DOHH2 (cell line): ENCODE measurements at regions not wholly inside any gene's neighbourhood (a gene's known extent, or its start where the extent isn't known, plus 50 kb on each side); places are given as distances from the start of the nearest gene placed in this dataset.

Source experiments
- H3F3A ChIP-seq: fragments of 200-600 bp; sonication (generic), shearing (Covaris generic); 2 replicates; pipeline ENCODE4 v1.6.0; 2016; ENCODE audit warnings: antibody characterized with exemption, mild to moderate bottlenecking; ENCODE audit not compliant: control insufficient read depth, insufficient read depth
- H3K27ac ChIP-seq: fragments of 200-600 bp; sonication (generic); 2 replicates; pipeline ENCODE4 v1.5.1; 2014; ENCODE audit warnings: low read depth, mild to moderate bottlenecking, low read length, moderate library complexity
- H3K27me3 ChIP-seq: fragments of 200-600 bp; sonication (generic); 2 replicates; pipeline ENCODE4 v1.6.1; 2014; ENCODE audit warnings: mild to moderate bottlenecking, low read length, mixed read lengths; ENCODE audit not compliant: control insufficient read depth
- H3K36me3 ChIP-seq: fragments of 200-600 bp; sonication (generic); 2 replicates; pipeline ENCODE4 v1.6.1; 2014; ENCODE audit warnings: mild to moderate bottlenecking, low read length, moderate library complexity, mixed read lengths; ENCODE audit not compliant: control insufficient read depth
- H3K4me1 ChIP-seq: fragments of 200-600 bp; sonication (generic); 2 replicates; pipeline ENCODE4 v1.6.1; 2014; ENCODE audit warnings: mild to moderate bottlenecking, low read length, mixed read lengths; ENCODE audit not compliant: control insufficient read depth
- H3K4me2 ChIP-seq: fragments of 200-600 bp; sonication (generic); 2 replicates; pipeline ENCODE4 v1.6.0; 2014; ENCODE audit warnings: mild to moderate bottlenecking, low read length, moderate library complexity
- H3K4me3 ChIP-seq: fragments of 200-600 bp; sonication (generic); 2 replicates; pipeline ENCODE4 v1.5.1; 2014; ENCODE audit warnings: mild to moderate bottlenecking, low read length, mixed read lengths
- H3K79me2 ChIP-seq: fragments of 200-600 bp; sonication (generic); 2 replicates; pipeline ENCODE4 v1.6.1; 2014; ENCODE audit warnings: mild to moderate bottlenecking, low read length, mixed read lengths; ENCODE audit not compliant: control insufficient read depth
- H3K9me2 ChIP-seq: fragments of 200-600 bp; sonication (generic); replicated peaks from 2 replicates; pipeline ENCODE4 v1.6.1; 2014; ENCODE audit warnings: mild to moderate bottlenecking, low read length, mixed read lengths; ENCODE audit not compliant: control insufficient read depth
- H3K9me3 ChIP-seq: fragments of 200-600 bp; sonication (generic); 2 replicates; pipeline ENCODE4 v1.6.1; 2014; ENCODE audit warnings: antibody characterized with exemption, low read length, mixed read lengths; ENCODE audit not compliant: control insufficient read depth, insufficient read depth
- H4K20me1 ChIP-seq: fragments of 200-600 bp; sonication (generic); 2 replicates; pipeline ENCODE4 v1.6.0; 2014; ENCODE audit warnings: low read depth, mild to moderate bottlenecking, antibody characterized with exemption, low read length, moderate library complexity; ENCODE audit not compliant: control insufficient read depth, insufficient read depth
- CTCF ChIP-seq: fragments of 200-600 bp; sonication (generic); IDR thresholded peaks from one replicate; pipeline ENCODE4 v1.5.1; 2014; ENCODE audit warnings: antibody characterized with exemption, mild to moderate bottlenecking, low read depth, low read length; ENCODE audit not compliant: poor library complexity, severe bottlenecking
- EZH2phosphoT487 ChIP-seq: fragments of 200-600 bp; sonication (generic); IDR thresholded peaks from 2 replicates; pipeline ENCODE4 v1.6.1; 2017; ENCODE audit warnings: borderline replicate concordance, mild to moderate bottlenecking, antibody characterized with exemption, low read length, moderate library complexity, mixed read lengths

- Histone ChIP-seq H3K79me2 (no peaks in the 10 kb centered on the region), H3K36me3 (no peaks in the 10 kb centered on the region), H3K4me2 (no peak overlapping the region), H3K27me3 (no peaks in the 10 kb centered on the region), H4K20me1 (no peaks in the 10 kb centered on the region), H3K4me1 (no peaks in the 10 kb centered on the region), H3K9me3 (no peaks in the 10 kb centered on the region), H3K4me3 (no peak overlapping the region), H3K9me2 (no peaks in the 10 kb centered on the region), H3K27ac (no peak overlapping the region), H3F3A (no peaks in the 10 kb centered on the region)
- TF ChIP-seq CTCF (no peak), EZH2phosphoT487 (no peak)
These were observed 161.3 kb upstream of the FAR2 start for GRCh38 chr12:28987538-28988324.

- Histone ChIP-seq H3K4me3 (no peak overlapping the region), H3F3A (no peaks in the 10 kb centered on the region), H3K4me1 (no peaks in the 10 kb centered on the region), H3K36me3 (no peaks in the 10 kb centered on the region), H3K9me3 (no peaks in the 10 kb centered on the region), H3K9me2 (no peaks in the 10 kb centered on the region), H3K27ac (no peak overlapping the region), H4K20me1 (no peaks in the 10 kb centered on the region), H3K27me3 (no peaks in the 10 kb centered on the region), H3K79me2 (no peaks in the 10 kb centered on the region), H3K4me2 (no peak overlapping the region)
- TF ChIP-seq CTCF (no peak), EZH2phosphoT487 (no peak)
These were observed 160.8 kb upstream of the FAR2 start for GRCh38 chr12:28988325-28988704.

- Histone ChIP-seq H3K36me3 (no peaks in the 10 kb centered on the region), H3K4me2 (no peak overlapping the region), H3K9me3 (no peaks in the 10 kb centered on the region), H3K4me1 (no peaks in the 10 kb centered on the region), H4K20me1 (no peaks in the 10 kb centered on the region), H3F3A (no peaks in the 10 kb centered on the region), H3K27ac (no peak overlapping the region), H3K79me2 (no peaks in the 10 kb centered on the region), H3K27me3 (no peaks in the 10 kb centered on the region), H3K9me2 (no peaks in the 10 kb centered on the region), H3K4me3 (no peak overlapping the region)
- TF ChIP-seq CTCF (no peak), EZH2phosphoT487 (no peak)
These were observed 157.5 kb upstream of the FAR2 start for GRCh38 chr12:28991626-28992025.
